ENCODE measurements at regions not wholly inside any gene's neighbourhood (a gene's known extent, or its start where the extent isn't known, plus 50 kb on each side); places are given as distances from the start of the nearest gene placed in this dataset.
"Not testable (repeated sequence)": the region's sequence is repeated elsewhere in the genome, so short reads cannot be mapped to it uniquely, and the experiment has no call there.

GRCh38 chrX:22603060-22603459 is 330.3 kb downstream of the CBLL2 start:
- no peak for DNase-seq (ENCODE audit: low spot score in 2 of 2)
- Histone ChIP-seq H3K4me3 (no peak overlapping the region), H3K4me1 (no peaks in the 10 kb centered on the region), H3K9me3 (no peaks in the 10 kb centered on the region), H3K27me3 (no peaks in the 10 kb centered on the region), H3K36me3 (no peaks in the 10 kb centered on the region), H3K27ac (no peak overlapping the region)
- no peak for TF ChIP-seq POLR2A (IDR thresholded peaks at IDR 0.05)
- no peak for TF ChIP-seq CTCF (IDR thresholded peaks at IDR 0.05)
- no peak for TF ChIP-seq EP300 (IDR thresholded peaks at IDR 0.05)
- 93 to 98% methylated on average over 5 of the region's 5 CpGs for WGBS, 2 donors

- WGBS, 2 donors: 81 to 100% methylated on average over 1 to 7 of the region's 15 CpGs
- not testable (repeated sequence) for DNase-seq (ENCODE audit: low spot score in 2 of 2); H3K36me3 ChIP-seq; H3K27me3 ChIP-seq; H3K27ac ChIP-seq; H3K4me3 ChIP-seq; H3K9me3 ChIP-seq; H3K4me1 ChIP-seq
Measured at GRCh38 chrX:22609452-22609851, 336.7 kb downstream of the CBLL2 start.

GRCh38 chrX:22616867-22617266 is 344.2 kb downstream of the CBLL2 start:
- Histone ChIP-seq H3K27me3 (no peaks in the 10 kb centered on the region), H3K9me3 (peaks cover 0 to 5% (median 0%) of the 10 kb centered on the region in 4 donors), H3K27ac (no peak overlapping the region), H3K4me3 (no peak overlapping the region), H3K36me3 (no peaks in the 10 kb centered on the region), H3K4me1 (no peaks in the 10 kb centered on the region)
- TF ChIP-seq EP300 (IDR thresholded peaks at IDR 0.05): no peak
- no peak for TF ChIP-seq CTCF (IDR thresholded peaks at IDR 0.05)
- no peak for TF ChIP-seq POLR2A (IDR thresholded peaks at IDR 0.05)
- 51 to 67% methylated on average over 2 of the region's 2 CpGs for WGBS, 2 donors
- no peak for DNase-seq (ENCODE audit: low spot score in 2 of 2)

GRCh38 chrX:22627576-22627975 is 354.9 kb downstream of the CBLL2 start:
- H3K4me1 ChIP-seq: no peaks in the 10 kb centered on the region
- WGBS, 2 donors: 51 to 89% methylated on average over 3 of the region's 3 CpGs

GRCh38 chrX:22628275-22628674 is 355.6 kb downstream of the CBLL2 start:
- Histone ChIP-seq H3K4me3 (no peak overlapping the region), H3K27ac (no peak overlapping the region), H3K4me1 (no peaks in the 10 kb centered on the region), H3K36me3 (no peaks in the 10 kb centered on the region), H3K27me3 (peaks cover 0 to 5% of the 10 kb centered on the region in 2 donors), H3K9me3 (no peaks in the 10 kb centered on the region)
- no peak for DNase-seq (ENCODE audit: low spot score in 2 of 2)
- WGBS, 2 donors: 65 to 83% methylated on average over 2 of the region's 2 CpGs
- TF ChIP-seq EP300 (IDR thresholded peaks at IDR 0.05) (no peak), CTCF (IDR thresholded peaks at IDR 0.05) (no peak)

More at GRCh38 chrX:22627576-22627975, 354.9 kb downstream of the CBLL2 start:
- H3K9me3 ChIP-seq: no peaks in the 10 kb centered on the region
- H3K4me3 ChIP-seq: no peak overlapping the region
- no peak overlapping the region for H3K27ac ChIP-seq
- no peaks in the 10 kb centered on the region for H3K36me3 ChIP-seq
- DNase-seq (ENCODE audit: low spot score in 2 of 2): no peak
- no peak for TF ChIP-seq EP300 (IDR thresholded peaks at IDR 0.05)
- TF ChIP-seq CTCF (IDR thresholded peaks at IDR 0.05): no peak
- no peak for TF ChIP-seq POLR2A (IDR thresholded peaks at IDR 0.05)
- peaks cover 0 to 5% of the 10 kb centered on the region in 2 donors for H3K27me3 ChIP-seq

GRCh38 chrX:22629105-22629725 is 356.5 kb downstream of the CBLL2 start:
- Histone ChIP-seq H3K36me3 (no peaks in the 10 kb centered on the region), H3K4me3 (no peak overlapping the region), H3K27me3 (peaks cover 0 to 5% of the 10 kb centered on the region in 2 donors), H3K9me3 (no peaks in the 10 kb centered on the region), H3K27ac (no peak overlapping the region), H3K4me1 (no peaks in the 10 kb centered on the region)
- 67 to 73% methylated on average over 2 of the region's 2 CpGs for WGBS, 2 donors
- no peak for DNase-seq (ENCODE audit: low spot score in 2 of 2)
- TF ChIP-seq POLR2A (IDR thresholded peaks at IDR 0.05): no peak
- no peak for TF ChIP-seq CTCF (IDR thresholded peaks at IDR 0.05)
- no peak for TF ChIP-seq EP300 (IDR thresholded peaks at IDR 0.05)

Data from tibial nerve (tissue), 4 donors.